ENCODE measurements at regions not wholly inside any gene's neighbourhood (a gene's known extent, or its start where the extent isn't known, plus 50 kb on each side); places are given as distances from the start of the nearest gene placed in this dataset.

GRCh38 chr15:97890307-97890706 is 70.2 kb upstream of the ARRDC4 start:
- dilution Hi-C loops (cut with MboI; ENCODE audit: extremely low pct_ligation_motif_present, low sequenced_read_pairs), result no loop called here
- H3K27ac ChIP-seq (ENCODE audit: insufficient read depth, low read depth, low read length), result no peak overlapping the region
- H3K36me3 ChIP-seq (ENCODE audit: control insufficient read depth in 2 of 2, extremely low read depth in 1 of 2, insufficient read depth in 2 of 2, low read length in 2 of 2), result no peaks in the 10 kb centered on the region
- DNase-seq (ENCODE audit: low read depth, low spot score) (no peak), FAIRE-seq (no peak)
- H3K9ac ChIP-seq (replicated peaks; ENCODE audit: extremely low read depth, insufficient read depth, low read length), result no peak overlapping the region
- TF ChIP-seq FOS (IDR thresholded peaks at IDR 0.05; ENCODE audit: borderline replicate concordance, insufficient read depth, low read length), result no peak
- no peak for TF ChIP-seq POLR2AphosphoS5 (IDR thresholded peaks at IDR 0.05; ENCODE audit: insufficient read depth, low read depth, low read length)
- no peak for TF ChIP-seq POLR2A (IDR thresholded peaks at IDR 0.05; ENCODE audit: low read depth, low read length)
- TF ChIP-seq MYC (IDR thresholded peaks at IDR 0.05; ENCODE audit: low read depth, low read length), result no peak
- no peak for TF ChIP-seq GATA2 (IDR thresholded peaks at IDR 0.05; ENCODE audit: insufficient read depth, insufficient read length, low read depth, low read length)
- no peak for TF ChIP-seq JUN (IDR thresholded peaks at IDR 0.05; ENCODE audit: borderline replicate concordance, insufficient read depth, insufficient read length, low read depth)
- TF ChIP-seq MAX (IDR thresholded peaks at IDR 0.05; ENCODE audit: insufficient read depth, insufficient read length), result no peak
- TF ChIP-seq EZH2 (IDR thresholded peaks at IDR 0.05; ENCODE audit: borderline replicate concordance, low read depth, low read length, severe bottlenecking), result no peak
- no peak for TF ChIP-seq CTCF (IDR thresholded peaks at IDR 0.05; ENCODE audit: extremely low read depth in 1 of 2, insufficient read depth in 1 of 2, low read depth in 1 of 2, low read length in 2 of 2)
- no peaks in the 10 kb centered on the region for H3K4me1 ChIP-seq (ENCODE audit: control insufficient read depth, extremely low read depth, insufficient read depth, low read length)
- H2AFZ ChIP-seq (ENCODE audit: low read depth, low read length), result no peak overlapping the region
- intact Hi-C loops (cut with micrococcal nuclease), result no loop called here
- no peaks in the 10 kb centered on the region for H3K79me2 ChIP-seq (ENCODE audit: control insufficient read depth, insufficient read depth, low read length)
- H3K27me3 ChIP-seq (ENCODE audit: control insufficient read depth in 2 of 2, insufficient read depth in 2 of 2, low read length in 2 of 2), result no peaks in the 10 kb centered on the region
- no peaks in the 10 kb centered on the region for H3K9me3 ChIP-seq (replicated peaks; ENCODE audit: control insufficient read depth, insufficient read depth, low read length)
- no peak overlapping the region for H3K4me3 ChIP-seq (replicated peaks in 1 of 3; ENCODE audit: insufficient read depth in 1 of 3, low read depth in 1 of 3, low read length in 3 of 3)
- no TSS peak for BruUV-seq (replicated peaks)
- ChIA-PET POLR2A (no interaction called here), CTCF (no interaction called here)
- no peak overlapping the region for H3K4me2 ChIP-seq (ENCODE audit: insufficient read depth, low read length)
- H4K20me1 ChIP-seq (replicated peaks; ENCODE audit: control insufficient read depth, extremely low read depth, insufficient read depth, low read length), result no peaks in the 10 kb centered on the region
- no peaks in the 10 kb centered on the region for H3K9me1 ChIP-seq (replicated peaks; ENCODE audit: control insufficient read depth, extremely low read depth, insufficient read depth, low read length)

All from endothelial cell of umbilical vein (primary cell).